Transverse colon (tissue), 4 donors: ENCODE measurements at regions not wholly inside any gene's neighbourhood (a gene's known extent, or its start where the extent isn't known, plus 50 kb on each side); places are given as distances from the start of the nearest gene placed in this dataset.

Source experiments
- CTCF ChIP-seq, 5 experiments: fragments of 200-600 bp in 3 of 5; fragments of 450-650 bp in 2 of 5; sonication (generic) in 3 of 5; IDR thresholded peaks; 1 replicate in 2 of 5; 2 replicates in 3 of 5; pipeline ENCODE4 v1.5.1; 2016 to 2017; ENCODE audit warnings: antibody characterized with exemption in 5 of 5, inconsistent platforms in 3 of 5, mild to moderate bottlenecking in 2 of 5, moderate library complexity in 1 of 5
- EP300 ChIP-seq: sonication (generic); formaldehyde crosslinking; IDR thresholded peaks from one replicate; pipeline ENCODE4 v1.6.1; 2017; ENCODE audit warnings: antibody characterized with exemption, low read depth
- POLR2AphosphoS5 ChIP-seq, 3 donors: sonication (generic); formaldehyde crosslinking; IDR thresholded peaks; one replicate each; pipeline ENCODE4 v1.6.1; 2016; ENCODE audit warnings: antibody characterized with exemption in 3 of 3

- no peak for TF ChIP-seq CTCF (IDR thresholded peaks at IDR 0.05)
- no peak for TF ChIP-seq EP300
- TF ChIP-seq POLR2AphosphoS5 (IDR thresholded peaks at IDR 0.05) = no peak
These were observed 60.6 kb upstream of the CD28 start for GRCh38 chr2:203645831-203646230.
